SK-N-SH treated with all-trans-retinoic acid at 6 μM for 48 hours (cell line): ENCODE measurements at regions not wholly inside any gene's neighbourhood (a gene's known extent, or its start where the extent isn't known, plus 50 kb on each side); places are given as distances from the start of the nearest gene placed in this dataset.

ENCODE experiments used
- ATAC-seq: fragments of 200-7000 bp; cut with Tn5 transposase; 3 replicates; pipeline ENCODE4 v1.9.1; 2020; ENCODE audit warnings: mild to moderate bottlenecking, moderate library complexity
- ARNTL ChIP-seq: fragments of 450-650 bp; formaldehyde crosslinking; IDR thresholded peaks from 2 replicates; pipeline ENCODE4 v1.5.0; 2020; ENCODE audit warnings: low read depth, mild to moderate bottlenecking, moderate library complexity, borderline replicate concordance
- BACH2 ChIP-seq: fragments of 250-450 bp; sonication (Bioruptor Pico); IDR thresholded peaks from 2 replicates; pipeline ENCODE4 v1.9.0; 2021; ENCODE audit warnings: mild to moderate bottlenecking, borderline replicate concordance
- CREB5 ChIP-seq: fragments of 250-450 bp; sonication (Bioruptor Pico); IDR thresholded peaks from 2 replicates; pipeline ENCODE4 v1.5.1; 2020; ENCODE audit warnings: low read depth, mild to moderate bottlenecking, moderate library complexity
- ESRRG ChIP-seq: fragments of 250-450 bp; sonication (Bioruptor Pico); IDR thresholded peaks from 2 replicates; pipeline ENCODE4 v1.6.1; 2021; ENCODE audit warnings: mild to moderate bottlenecking
- GLIS3 ChIP-seq: fragments of 250-450 bp; sonication (Bioruptor Pico); IDR thresholded peaks from 2 replicates; pipeline ENCODE4 v1.5.0; 2020; ENCODE audit warnings: mild to moderate bottlenecking, moderate library complexity
- ISL1 ChIP-seq: fragments of 250-450 bp; sonication (Bioruptor Pico); IDR thresholded peaks from 2 replicates; pipeline ENCODE4 v2.1.2; 2022; ENCODE audit warnings: mild to moderate bottlenecking, moderate library complexity
- OSR1 ChIP-seq: fragments of 250-450 bp; sonication (Bioruptor Pico); IDR thresholded peaks from 2 replicates; pipeline ENCODE4 v1.8.0; 2022; ENCODE audit warnings: moderate library complexity, mild to moderate bottlenecking, inconsistent platforms
- PPARA ChIP-seq: fragments of 250-450 bp; sonication (Bioruptor Pico); IDR thresholded peaks from 2 replicates; pipeline ENCODE4 v1.5.0; 2020; ENCODE audit warnings: mild to moderate bottlenecking, borderline replicate concordance
- RARB ChIP-seq: fragments of 250-450 bp; sonication (Bioruptor Pico); IDR thresholded peaks from 2 replicates; pipeline ENCODE4 v1.8.0; 2021; ENCODE audit warnings: mild to moderate bottlenecking, moderate library complexity
- SNAI2 ChIP-seq: fragments of 250-450 bp; sonication (Bioruptor Pico); IDR thresholded peaks from 2 replicates; pipeline ENCODE4 v1.5.0; 2020; ENCODE audit warnings: mild to moderate bottlenecking, moderate library complexity
- TCF4 ChIP-seq: fragments of 250-450 bp; sonication (Bioruptor Pico); IDR thresholded peaks from 2 replicates; pipeline ENCODE4 v1.8.0; 2021; ENCODE audit warnings: mild to moderate bottlenecking, moderate library complexity, borderline replicate concordance
- TOX ChIP-seq: fragments of 250-450 bp; sonication (Bioruptor Pico); IDR thresholded peaks from 2 replicates; pipeline ENCODE4 v1.8.0; 2021; ENCODE audit warnings: mild to moderate bottlenecking, moderate library complexity, borderline replicate concordance
- ZC3H10 ChIP-seq: fragments of 250-450 bp; sonication (Bioruptor Pico); IDR thresholded peaks from 2 replicates; pipeline ENCODE4 v1.5.1; 2021; ENCODE audit warnings: mild to moderate bottlenecking, moderate library complexity
- ZFP3 ChIP-seq: fragments of 250-450 bp; sonication (Bioruptor Pico); IDR thresholded peaks from 2 replicates; pipeline ENCODE4 v1.5.0; 2020; ENCODE audit warnings: mild to moderate bottlenecking, moderate library complexity
- ZNF565 ChIP-seq: fragments of 450-650 bp; formaldehyde crosslinking; conservative IDR thresholded peaks from 2 replicates; pipeline ENCODE4 v1.5.0; 2020; ENCODE audit warnings: low read depth, mild to moderate bottlenecking, moderate library complexity
- ZNF70 ChIP-seq: fragments of 450-650 bp; formaldehyde crosslinking; IDR thresholded peaks from 2 replicates; pipeline ENCODE4 v1.5.0; 2020; ENCODE audit warnings: mild to moderate bottlenecking, moderate library complexity
- ZNF8 ChIP-seq: fragments of 450-650 bp; formaldehyde crosslinking; IDR thresholded peaks from 2 replicates; pipeline ENCODE4 v1.5.0; 2020; ENCODE audit warnings: mild to moderate bottlenecking, moderate library complexity
- TF ChIP-seq, protein P1 (sequence below): fragments of 250-450 bp; sonication (Bioruptor Pico); IDR thresholded peaks from 2 replicates; pipeline ENCODE4 v1.8.0; 2020; ENCODE audit warnings: mild to moderate bottlenecking, moderate library complexity, borderline replicate concordance
- TF ChIP-seq, protein P2 (sequence below): fragments of 250-450 bp; sonication (Bioruptor Pico); IDR thresholded peaks from 2 replicates; pipeline ENCODE4 v1.5.0; 2020; ENCODE audit warnings: mild to moderate bottlenecking, moderate library complexity

DNA sequence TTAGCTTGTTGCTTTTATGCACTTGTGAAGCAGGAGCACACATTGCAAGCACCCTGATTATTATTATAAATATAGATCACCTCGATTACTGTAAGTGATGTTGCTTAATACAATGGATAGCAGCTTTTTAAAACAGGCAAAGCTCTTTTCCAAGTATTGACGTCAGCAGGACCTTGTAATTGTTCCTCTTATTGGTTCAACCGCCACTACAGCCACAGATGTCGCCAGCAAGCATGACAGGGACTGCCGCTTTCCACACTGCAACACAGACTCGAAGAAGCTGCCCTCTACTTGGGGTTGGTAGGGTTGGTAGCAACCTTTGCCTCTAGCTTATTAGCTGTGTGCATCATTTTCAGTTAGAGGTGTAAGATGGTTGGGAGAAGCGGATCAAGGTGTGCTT is 167.6 kb downstream of the ZNF365 start:
- ATAC-seq: no peak
- TF ChIP-seq TCF4: no peak
- no peak for TF ChIP-seq ESRRG
- TF ChIP-seq, protein P1, sequence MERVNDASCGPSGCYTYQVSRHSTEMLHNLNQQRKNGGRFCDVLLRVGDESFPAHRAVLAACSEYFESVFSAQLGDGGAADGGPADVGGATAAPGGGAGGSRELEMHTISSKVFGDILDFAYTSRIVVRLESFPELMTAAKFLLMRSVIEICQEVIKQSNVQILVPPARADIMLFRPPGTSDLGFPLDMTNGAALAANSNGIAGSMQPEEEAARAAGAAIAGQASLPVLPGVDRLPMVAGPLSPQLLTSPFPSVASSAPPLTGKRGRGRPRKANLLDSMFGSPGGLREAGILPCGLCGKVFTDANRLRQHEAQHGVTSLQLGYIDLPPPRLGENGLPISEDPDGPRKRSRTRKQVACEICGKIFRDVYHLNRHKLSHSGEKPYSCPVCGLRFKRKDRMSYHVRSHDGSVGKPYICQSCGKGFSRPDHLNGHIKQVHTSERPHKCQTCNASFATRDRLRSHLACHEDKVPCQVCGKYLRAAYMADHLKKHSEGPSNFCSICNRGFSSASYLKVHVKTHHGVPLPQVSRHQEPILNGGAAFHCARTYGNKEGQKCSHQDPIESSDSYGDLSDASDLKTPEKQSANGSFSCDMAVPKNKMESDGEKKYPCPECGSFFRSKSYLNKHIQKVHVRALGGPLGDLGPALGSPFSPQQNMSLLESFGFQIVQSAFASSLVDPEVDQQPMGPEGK: no peak
- TF ChIP-seq ARNTL (CRISPR knock-in tag): no peak
- TF ChIP-seq ZNF565: no peak
- no peak for TF ChIP-seq ZNF70 (CRISPR knock-in tag)
- no peak for TF ChIP-seq CREB5 (CRISPR knock-in tag)
- TF ChIP-seq SNAI2 (CRISPR knock-in tag): no peak
- no peak for TF ChIP-seq RARB (CRISPR knock-in tag)
- no peak for TF ChIP-seq ISL1 (CRISPR knock-in tag)
- TF ChIP-seq BACH2: no peak
- TF ChIP-seq, protein P2, sequence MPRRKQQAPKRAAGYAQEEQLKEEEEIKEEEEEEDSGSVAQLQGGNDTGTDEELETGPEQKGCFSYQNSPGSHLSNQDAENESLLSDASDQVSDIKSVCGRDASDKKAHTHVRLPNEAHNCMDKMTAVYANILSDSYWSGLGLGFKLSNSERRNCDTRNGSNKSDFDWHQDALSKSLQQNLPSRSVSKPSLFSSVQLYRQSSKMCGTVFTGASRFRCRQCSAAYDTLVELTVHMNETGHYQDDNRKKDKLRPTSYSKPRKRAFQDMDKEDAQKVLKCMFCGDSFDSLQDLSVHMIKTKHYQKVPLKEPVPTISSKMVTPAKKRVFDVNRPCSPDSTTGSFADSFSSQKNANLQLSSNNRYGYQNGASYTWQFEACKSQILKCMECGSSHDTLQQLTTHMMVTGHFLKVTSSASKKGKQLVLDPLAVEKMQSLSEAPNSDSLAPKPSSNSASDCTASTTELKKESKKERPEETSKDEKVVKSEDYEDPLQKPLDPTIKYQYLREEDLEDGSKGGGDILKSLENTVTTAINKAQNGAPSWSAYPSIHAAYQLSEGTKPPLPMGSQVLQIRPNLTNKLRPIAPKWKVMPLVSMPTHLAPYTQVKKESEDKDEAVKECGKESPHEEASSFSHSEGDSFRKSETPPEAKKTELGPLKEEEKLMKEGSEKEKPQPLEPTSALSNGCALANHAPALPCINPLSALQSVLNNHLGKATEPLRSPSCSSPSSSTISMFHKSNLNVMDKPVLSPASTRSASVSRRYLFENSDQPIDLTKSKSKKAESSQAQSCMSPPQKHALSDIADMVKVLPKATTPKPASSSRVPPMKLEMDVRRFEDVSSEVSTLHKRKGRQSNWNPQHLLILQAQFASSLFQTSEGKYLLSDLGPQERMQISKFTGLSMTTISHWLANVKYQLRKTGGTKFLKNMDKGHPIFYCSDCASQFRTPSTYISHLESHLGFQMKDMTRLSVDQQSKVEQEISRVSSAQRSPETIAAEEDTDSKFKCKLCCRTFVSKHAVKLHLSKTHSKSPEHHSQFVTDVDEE (CRISPR knock-in tag): no peak
- no peak for TF ChIP-seq TOX (CRISPR knock-in tag)
- TF ChIP-seq ZNF8 (CRISPR knock-in tag): no peak
- no peak for TF ChIP-seq OSR1
- no peak for TF ChIP-seq PPARA (CRISPR knock-in tag)
- TF ChIP-seq, all 23 proteins: peak for 0

DNA sequence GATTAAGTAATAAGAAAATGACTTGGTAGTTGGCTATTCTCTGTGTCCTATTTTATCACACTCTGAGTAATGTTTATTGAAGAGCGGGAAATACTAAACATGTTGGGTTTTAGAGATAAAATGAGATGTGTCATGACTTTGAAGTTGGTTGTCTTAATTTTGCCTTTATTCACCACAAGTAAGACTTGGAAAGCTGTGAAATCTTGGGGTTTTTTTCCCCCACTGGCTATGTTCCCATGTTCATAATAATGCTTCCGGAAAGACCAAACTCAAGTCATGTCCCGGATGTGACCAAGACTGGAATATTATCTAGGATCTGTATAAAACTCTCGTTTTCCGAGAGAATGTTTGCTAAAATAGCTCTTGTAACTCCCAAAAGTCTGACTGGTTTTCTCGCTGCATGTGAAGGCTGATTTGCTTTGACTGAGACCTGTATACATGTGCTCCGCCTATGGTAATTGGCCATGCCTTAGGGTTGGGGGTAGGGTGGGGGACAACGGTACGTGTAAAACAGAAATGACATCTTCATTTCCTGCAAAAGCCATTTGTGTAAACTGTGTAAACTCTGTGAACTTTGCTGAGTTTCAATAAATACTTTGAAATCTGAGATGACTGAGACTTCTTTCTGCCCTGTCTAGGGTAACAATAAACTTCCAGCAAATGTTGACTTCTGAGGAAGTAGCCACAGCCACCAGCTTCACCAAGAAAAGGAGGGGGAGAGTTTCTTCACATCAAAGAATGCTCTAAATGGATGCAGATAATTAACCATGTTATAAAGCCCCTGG is 169.6 kb downstream of the ZNF365 start:
- ATAC-seq: no peak
- TF ChIP-seq ARNTL (CRISPR knock-in tag) (no peak), RARB (CRISPR knock-in tag) (no peak), ESRRG (no peak), TCF4 (no peak), ZFP3 (CRISPR knock-in tag) (no peak), ZNF565 (no peak)
- TF ChIP-seq, protein P2 (CRISPR knock-in tag): no peak

- peak; percentile 55 for ATAC-seq
- TF ChIP-seq BACH2: no peak
- TF ChIP-seq ISL1 (CRISPR knock-in tag): peak; percentile 54
- TF ChIP-seq ZFP3 (CRISPR knock-in tag): no peak
Measured at GRCh38 chr10:62545160-62546066, 171.2 kb downstream of the ZNF365 start.

- ATAC-seq: no peak
- TF ChIP-seq ZC3H10 (CRISPR knock-in tag) (no peak), ZNF8 (CRISPR knock-in tag) (no peak), BACH2 (no peak), GLIS3 (CRISPR knock-in tag) (no peak), ZNF565 (no peak), ISL1 (CRISPR knock-in tag) (no peak), ARNTL (CRISPR knock-in tag) (no peak), CREB5 (CRISPR knock-in tag) (no peak), SNAI2 (CRISPR knock-in tag) (no peak)
Measured at GRCh38 chr10:62548686-62549085, 174.5 kb downstream of the ZNF365 start.
